Kidney (tissue), 13 donors: ENCODE measurements at regions not wholly inside any gene's neighbourhood (a gene's known extent, or its start where the extent isn't known, plus 50 kb on each side); places are given as distances from the start of the nearest gene placed in this dataset.

ENCODE experiments used
- DNase-seq, 5 donors: peaks; one replicate each; pipeline ENCODE4 v3.0.0-alpha.2; 2013 to 2020
- FAIRE-seq: peaks from 2 replicates; lab custom pipeline; 2012; peaks lifted over from hg19 to GRCh38; lab: Jason Lieb, UNC
- H3K27ac ChIP-seq, 2 donors: one replicate each; pipeline ENCODE4 v1.7.0; 2013; ENCODE audit warnings: low read depth in 2 of 2, low read length in 2 of 2, inconsistent platforms in 1 of 2
- H3K27me3 ChIP-seq: one replicate; pipeline ENCODE4 v1.7.1; 2013; ENCODE audit warnings: low read length, inconsistent platforms; ENCODE audit not compliant: control insufficient read depth, insufficient read depth
- H3K36me3 ChIP-seq, 3 donors: one replicate each; pipeline versions ENCODE4 v1.7.0 to v1.7.1; 2013; ENCODE audit warnings: low read length in 3 of 3, control low read depth in 1 of 3, inconsistent platforms in 1 of 3; ENCODE audit not compliant: insufficient read depth in 3 of 3, control insufficient read depth in 2 of 3
- H3K4me1 ChIP-seq, 3 donors: one replicate each; pipeline versions ENCODE4 v1.7.0 to v1.7.1; 2013; ENCODE audit warnings: low read length in 3 of 3, inconsistent platforms in 1 of 3, low read depth in 1 of 3; ENCODE audit not compliant: control insufficient read depth in 2 of 3, insufficient read depth in 2 of 3
- H3K4me3 ChIP-seq, 3 donors: one replicate each; pipeline versions ENCODE4 v1.7.0 to v1.8.1; 2013; ENCODE audit warnings: low read length in 3 of 3, control low read depth in 1 of 3, inconsistent platforms in 1 of 3
- H3K9ac ChIP-seq, 3 donors: one replicate each; pipeline versions ENCODE4 v1.7.0 to v1.7.1; 2013; ENCODE audit warnings: low read length in 3 of 3, control low read depth in 1 of 3, inconsistent platforms in 1 of 3
- H3K9me3 ChIP-seq, 3 donors: one replicate each; pipeline versions ENCODE4 v1.7.0 to v1.7.1; 2013; ENCODE audit warnings: low read length in 3 of 3, control low read depth in 1 of 3, inconsistent platforms in 1 of 3; ENCODE audit not compliant: control insufficient read depth in 2 of 3, insufficient read depth in 1 of 3
- CTCF ChIP-seq: IDR thresholded peaks from 3 replicates; pipeline ENCODE4 v1.5.1; 2012; ENCODE audit warnings: mild to moderate bottlenecking, moderate library complexity, borderline replicate concordance; ENCODE audit not compliant: insufficient read depth; ENCODE audit errors: extremely low read depth
- intact Hi-C: fragments of 100-400 bp; cut with DNase I; formaldehyde crosslinking; loops from one replicate; pipeline ENCODE4 v1.11.1; 2022
- donor health status: control.
- donor health status: control.
- donor health status: control.
- donor health status: control.
- donor health status: control.
- donor health status: DM: yes; HTN: yes; CAD: no.
- donor health status: Normal renal cell carcinoma (clear cell type).

- no peaks in the 10 kb centered on the region for H3K27me3 ChIP-seq
- H3K9ac ChIP-seq = no peak overlapping the region
- FAIRE-seq (no peak), DNase-seq (no peak)
- H3K4me1 ChIP-seq = no peaks in the 10 kb centered on the region
- H3K9me3 ChIP-seq = no peaks in the 10 kb centered on the region
- H3K4me3 ChIP-seq = no peak overlapping the region
- TF ChIP-seq CTCF = no peak
- no peaks in the 10 kb centered on the region for H3K36me3 ChIP-seq
- intact Hi-C loops = no loop called here
- no peak overlapping the region for H3K27ac ChIP-seq
These were observed 577.4 kb upstream of the ANKRD30A start for GRCh38 chr10:36547965-36548364.

DNA sequence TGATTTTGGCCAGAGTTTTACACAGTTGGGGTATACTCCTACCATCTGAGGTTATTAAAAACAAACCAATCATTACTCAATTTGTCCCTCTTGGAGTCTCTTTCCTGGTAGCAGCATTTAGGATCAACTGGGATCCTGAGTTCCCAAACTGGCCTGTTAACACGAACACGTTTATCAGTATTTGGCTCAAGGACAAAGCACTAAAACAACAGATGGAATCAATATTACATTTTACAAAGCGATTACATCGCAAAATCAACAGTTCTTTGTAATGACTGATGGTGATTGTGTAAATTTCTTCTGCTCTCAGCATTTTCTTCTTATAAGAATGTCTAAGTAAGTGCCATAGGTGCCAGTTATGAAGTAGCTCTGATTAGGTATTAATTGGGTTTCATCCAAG lies 582.9 kb upstream of the ANKRD30A start:
- peak in 2 of 5 donors; percentile 24 to 25 for DNase-seq
- no peaks in the 10 kb centered on the region for H3K27me3 ChIP-seq
- no peak for FAIRE-seq
- H3K27ac ChIP-seq = no peak overlapping the region
- no peak for TF ChIP-seq CTCF
- no peaks in the 10 kb centered on the region for H3K4me1 ChIP-seq
- intact Hi-C loops = no loop called here
- H3K36me3 ChIP-seq = no peaks in the 10 kb centered on the region
- H3K4me3 ChIP-seq = no peak overlapping the region
- no peaks in the 10 kb centered on the region for H3K9me3 ChIP-seq
- no peak overlapping the region for H3K9ac ChIP-seq

DNA sequence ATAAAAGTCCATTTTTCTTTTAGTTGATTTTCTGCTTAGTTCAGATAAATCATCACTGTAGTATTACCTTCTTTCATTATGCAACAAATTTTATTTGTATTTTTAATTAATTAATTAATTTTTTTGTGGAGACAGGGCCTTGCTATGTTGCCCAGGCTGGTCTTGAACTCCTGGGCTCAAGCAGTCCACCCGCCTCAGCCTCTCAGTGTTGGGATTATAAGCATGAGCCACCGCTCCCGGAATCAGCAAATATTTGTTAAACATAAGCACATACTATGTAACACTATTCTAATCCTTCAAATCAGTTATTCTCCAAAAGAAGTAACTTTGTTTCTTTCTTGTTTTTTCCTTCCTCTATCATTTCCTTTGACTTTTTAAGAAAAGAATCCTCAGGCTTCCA lies 584.8 kb upstream of the ANKRD30A start:
- Histone ChIP-seq H3K9me3 (no peaks in the 10 kb centered on the region), H3K27ac (no peak overlapping the region), H3K4me1 (no peaks in the 10 kb centered on the region), H3K4me3 (no peak overlapping the region), H3K9ac (no peak overlapping the region), H3K36me3 (no peaks in the 10 kb centered on the region), H3K27me3 (no peaks in the 10 kb centered on the region)
- FAIRE-seq = no peak
- DNase-seq = no peak
- no peak for TF ChIP-seq CTCF
- intact Hi-C loops = no loop called here

- Histone ChIP-seq H3K36me3 (no peaks in the 10 kb centered on the region), H3K4me3 (no peak overlapping the region), H3K9me3 (no peaks in the 10 kb centered on the region), H3K4me1 (no peaks in the 10 kb centered on the region), H3K27me3 (no peaks in the 10 kb centered on the region), H3K27ac (no peak overlapping the region), H3K9ac (no peak overlapping the region)
- no peak for TF ChIP-seq CTCF
- DNase-seq = peak in 2 of 5 donors; percentile 11 to 65
- intact Hi-C loops = no loop called here
- FAIRE-seq = no peak
These were observed 586.3 kb upstream of the ANKRD30A start for GRCh38 chr10:36538953-36539586.
